HepG2 (cell line): ENCODE measurements at regions not wholly inside any gene's neighbourhood (a gene's known extent, or its start where the extent isn't known, plus 50 kb on each side); places are given as distances from the start of the nearest gene placed in this dataset.

Experiments
- ATAC-seq: fragments of 200-7000 bp; cut with Tn5 transposase; 3 replicates; pipeline ENCODE4 v1.9.1; 2020; ENCODE audit warnings: mild to moderate bottlenecking, moderate library complexity
- BruUV-seq: library from RNA; stranded (reverse); fragments of 400-500 nt; replicated peaks from 2 replicates; lab custom pipeline; 2021; lab: Mats Ljungman, UMichigan
- CTCF ChIA-PET: fragments of 300-600 bp; formaldehyde crosslinking; extraction: SDS; loops from one replicate; lab custom pipeline; 2021; ENCODE audit warnings: low total read pairs, inconsistent platforms, low intra/inter-chr PET ratio; lab: Yijun Ruan, JAX
- POLR2A ChIA-PET: fragments of 350-600 bp; sonication (Branson Sonifier 250); formaldehyde crosslinking; loops from one replicate; lab custom pipeline; 2020; ENCODE audit warnings: antibody characterized with exemption, inconsistent platforms; lab: Yijun Ruan, JAX
- DNase-seq: peaks from one replicate; pipeline ENCODE4 v3.0.0-alpha.2; 2015; ENCODE audit warnings: low spot score
- FAIRE-seq: peaks from 3 replicates; lab custom pipeline; 2011; peaks lifted over from hg19 to GRCh38; lab: Jason Lieb, UNC
- H2AFZ ChIP-seq: one replicate; pipeline ENCODE4 v1.6.1; 2011; ENCODE audit warnings: low read length, inconsistent platforms
- H3K27ac ChIP-seq: fragments of 300-600 bp; 3 replicates; pipeline ENCODE4 v1.8.0; 2011; ENCODE audit warnings: mixed run types, mild to moderate bottlenecking, mixed read lengths, low read length, inconsistent platforms; ENCODE audit not compliant: insufficient read depth; ENCODE audit errors: extremely low read length
- H3K27me3 ChIP-seq, 2 experiments: fragments of 200-600 bp in 1 of 2; 2 replicates in 1 of 2; 3 replicates in 1 of 2; pipeline versions ENCODE4 v1.6.0 to v1.8.0; 2011; ENCODE audit warnings: low read length in 2 of 2, mild to moderate bottlenecking in 2 of 2, moderate library complexity in 2 of 2, inconsistent platforms in 1 of 2; ENCODE audit not compliant: insufficient read depth in 2 of 2, control insufficient read depth in 1 of 2
- H3K36me3 ChIP-seq, 2 experiments: fragments of 200-600 bp in 1 of 2; replicated peaks in 1 of 2; 2 replicates in 1 of 2; 3 replicates in 1 of 2; pipeline versions ENCODE4 v1.5.1 to v1.8.0; 2011; ENCODE audit warnings: low read length in 2 of 2, inconsistent platforms in 1 of 2; ENCODE audit not compliant: insufficient read depth in 2 of 2, control insufficient read depth in 1 of 2
- H3K4me1 ChIP-seq: 2 replicates; pipeline ENCODE4 v1.5.1; 2012; ENCODE audit warnings: low read length, inconsistent platforms; ENCODE audit not compliant: insufficient read depth
- H3K4me2 ChIP-seq: 2 replicates; pipeline ENCODE4 v1.6.0; 2011; ENCODE audit warnings: low read depth, low read length, inconsistent platforms
- H3K4me3 ChIP-seq, 3 experiments: fragments of 200-600 bp in 1 of 3; sonication (generic), shearing (Covaris generic) in 1 of 3; replicated peaks in 1 of 3; 2 replicates each; pipeline ENCODE4 v1.5.1; 2011 to 2016; ENCODE audit warnings: low read length in 3 of 3, inconsistent platforms in 2 of 3, low read depth in 2 of 3, mild to moderate bottlenecking in 2 of 3, control low read depth in 1 of 3, mixed read lengths in 1 of 3; ENCODE audit not compliant: insufficient read depth in 1 of 3
- H3K79me2 ChIP-seq: one replicate; pipeline ENCODE4 v1.6.1; 2011; ENCODE audit warnings: low read length, inconsistent platforms; ENCODE audit not compliant: insufficient read depth
- H3K9ac ChIP-seq: 2 replicates; pipeline ENCODE4 v1.6.0; 2011; ENCODE audit warnings: mild to moderate bottlenecking, low read depth, low read length, inconsistent platforms; ENCODE audit not compliant: insufficient read depth
- H3K9me3 ChIP-seq: 2 replicates; pipeline ENCODE4 v1.5.1; 2012; ENCODE audit warnings: mild to moderate bottlenecking, low read length
- H4K20me1 ChIP-seq: 2 replicates; pipeline ENCODE4 v1.6.0; 2011; ENCODE audit warnings: inconsistent platforms, mild to moderate bottlenecking, low read length, moderate library complexity; ENCODE audit not compliant: insufficient read depth
- CHD4 ChIP-seq: fragments of 200-600 bp; sonication (generic); IDR thresholded peaks from 2 replicates; pipeline ENCODE4 v1.7.0; 2017; ENCODE audit warnings: mild to moderate bottlenecking, low read length, borderline replicate concordance
- KAT7 ChIP-seq: IDR thresholded peaks from 2 replicates; pipeline ENCODE4 v1.6.1; 2018; ENCODE audit warnings: borderline replicate concordance, missing compliant biosample characterization
- NR2F2 ChIP-seq: IDR thresholded peaks from 2 replicates; pipeline ENCODE4 v1.6.1; 2012; ENCODE audit warnings: low read depth, inconsistent platforms, borderline replicate concordance
- SIN3B ChIP-seq: fragments of 150-350 bp; IDR thresholded peaks from 2 replicates; pipeline ENCODE4 v1.6.1; 2014; ENCODE audit warnings: low read length
- WGBS: methylation state at CpG from one replicate; pipeline ENCODE4 v1.1.6; 2017; ENCODE audit warnings: low lambda C conversion rate; 5-methylcytosine and 5-hydroxymethylcytosine counted together
- in situ Hi-C: cut with HindIII; loops from 2 replicates; pipeline ENCODE4 v1.10.0; 2017; ENCODE audit warnings: low pct_unique_long_range_greater_than_20kb; ENCODE audit not compliant: extremely low pct_ligation_motif_present
- intact Hi-C: fragments of 100-400 bp; cut with micrococcal nuclease; formaldehyde crosslinking; loops from one replicate; pipeline ENCODE4 v1.10.0; 2022; ENCODE audit not compliant: unreplicated experiment
- TF ChIP-seq, protein P1 (sequence below): sonication (generic); formaldehyde crosslinking; conservative IDR thresholded peaks from 2 replicates; pipeline ENCODE4 v1.5.0; 2020; ENCODE audit warnings: missing genetic modification reagents
- TF ChIP-seq, protein P2 (sequence below): sonication (generic); formaldehyde crosslinking; IDR thresholded peaks from 2 replicates; pipeline ENCODE4 v1.5.0; 2020; ENCODE audit warnings: missing genetic modification reagents, mild to moderate bottlenecking, borderline replicate concordance
- TF ChIP-seq, protein P3 (sequence below): sonication (generic); formaldehyde crosslinking; IDR thresholded peaks from 2 replicates; pipeline ENCODE4 v1.8.0; 2022; ENCODE audit warnings: missing genetic modification reagents, mild to moderate bottlenecking, inconsistent platforms, borderline replicate concordance

DNA sequence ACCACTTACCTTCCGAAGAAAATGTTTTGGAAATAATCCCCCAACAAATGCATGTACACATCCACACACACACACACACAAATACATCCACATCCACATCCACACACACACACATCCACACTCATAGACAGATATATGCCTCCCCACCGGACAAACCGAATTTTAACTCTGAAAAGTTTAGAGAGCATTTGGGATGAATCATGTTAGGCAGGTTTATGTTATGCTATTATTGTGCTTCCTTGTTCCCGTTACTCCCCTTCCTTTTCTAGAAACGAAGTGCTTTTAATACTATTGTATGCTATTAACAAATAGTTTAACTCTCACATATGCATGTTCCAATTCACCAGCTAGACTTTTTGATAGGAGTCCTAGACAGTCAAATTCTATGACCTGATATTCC, 91.5 kb downstream of the FAS start:
- H3K4me1 ChIP-seq, result no peaks in the 10 kb centered on the region
- H3K4me3 ChIP-seq, result no peak overlapping the region
- BruUV-seq, result no TSS peak
- 2% methylated on average over 5 of the region's 5 CpGs for WGBS
- ATAC-seq, result no peak
- no peak overlapping the region for H3K9ac ChIP-seq
- ChIA-PET CTCF (no interaction called here), POLR2A (no interaction called here)
- H3K79me2 ChIP-seq, result no peaks in the 10 kb centered on the region
- no peak overlapping the region for H3K4me2 ChIP-seq
- no peak overlapping the region for H3K27ac ChIP-seq
- TF ChIP-seq NR2F2, result no peak
- no peaks in the 10 kb centered on the region for H4K20me1 ChIP-seq
- in situ Hi-C loops (no loop called here), intact Hi-C loops (no loop called here)
- H3K36me3 ChIP-seq, result no peaks in the 10 kb centered on the region
- no peak overlapping the region for H2AFZ ChIP-seq
- no peaks in the 10 kb centered on the region for H3K9me3 ChIP-seq
- no peak for DNase-seq
- no peak for FAIRE-seq
- H3K27me3 ChIP-seq, result peaks cover 0 to 1% of the 10 kb centered on the region in 2 experiments; a peak in 1 of 5 replicates

DNA sequence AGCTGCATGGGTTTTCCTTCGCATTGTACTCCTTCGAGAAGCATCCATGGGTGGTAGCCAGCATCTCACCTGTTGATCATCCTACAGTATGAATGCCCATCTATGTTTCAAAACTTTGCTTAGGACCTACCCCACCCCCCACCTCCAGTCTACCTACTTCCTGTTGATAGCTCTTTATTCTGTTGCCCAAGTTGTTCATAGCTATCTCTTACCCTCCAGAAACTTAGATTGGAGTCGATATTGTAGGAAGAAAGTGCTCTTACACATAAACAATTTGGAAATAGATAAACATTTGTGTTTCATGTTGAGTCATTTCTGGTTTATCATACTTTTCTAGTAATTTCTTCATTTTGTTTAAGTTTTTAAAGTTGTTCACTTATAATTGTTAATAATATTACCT, 90.1 kb downstream of the FAS start:
- no peaks in the 10 kb centered on the region for H4K20me1 ChIP-seq
- intact Hi-C loops (no loop called here), in situ Hi-C loops (no loop called here)
- no peak overlapping the region for H2AFZ ChIP-seq
- ChIA-PET CTCF (no interaction called here), POLR2A (no interaction called here)
- no peak overlapping the region for H3K4me2 ChIP-seq
- TF ChIP-seq, protein P1, sequence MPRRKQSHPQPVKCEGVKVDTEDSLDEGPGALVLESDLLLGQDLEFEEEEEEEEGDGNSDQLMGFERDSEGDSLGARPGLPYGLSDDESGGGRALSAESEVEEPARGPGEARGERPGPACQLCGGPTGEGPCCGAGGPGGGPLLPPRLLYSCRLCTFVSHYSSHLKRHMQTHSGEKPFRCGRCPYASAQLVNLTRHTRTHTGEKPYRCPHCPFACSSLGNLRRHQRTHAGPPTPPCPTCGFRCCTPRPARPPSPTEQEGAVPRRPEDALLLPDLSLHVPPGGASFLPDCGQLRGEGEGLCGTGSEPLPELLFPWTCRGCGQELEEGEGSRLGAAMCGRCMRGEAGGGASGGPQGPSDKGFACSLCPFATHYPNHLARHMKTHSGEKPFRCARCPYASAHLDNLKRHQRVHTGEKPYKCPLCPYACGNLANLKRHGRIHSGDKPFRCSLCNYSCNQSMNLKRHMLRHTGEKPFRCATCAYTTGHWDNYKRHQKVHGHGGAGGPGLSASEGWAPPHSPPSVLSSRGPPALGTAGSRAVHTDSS, result no peak
- TF ChIP-seq, protein P2, sequence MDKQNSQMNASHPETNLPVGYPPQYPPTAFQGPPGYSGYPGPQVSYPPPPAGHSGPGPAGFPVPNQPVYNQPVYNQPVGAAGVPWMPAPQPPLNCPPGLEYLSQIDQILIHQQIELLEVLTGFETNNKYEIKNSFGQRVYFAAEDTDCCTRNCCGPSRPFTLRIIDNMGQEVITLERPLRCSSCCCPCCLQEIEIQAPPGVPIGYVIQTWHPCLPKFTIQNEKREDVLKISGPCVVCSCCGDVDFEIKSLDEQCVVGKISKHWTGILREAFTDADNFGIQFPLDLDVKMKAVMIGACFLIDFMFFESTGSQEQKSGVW (CRISPR knock-in tag), result no peak
- no peak for TF ChIP-seq SIN3B
- TF ChIP-seq, protein P3, sequence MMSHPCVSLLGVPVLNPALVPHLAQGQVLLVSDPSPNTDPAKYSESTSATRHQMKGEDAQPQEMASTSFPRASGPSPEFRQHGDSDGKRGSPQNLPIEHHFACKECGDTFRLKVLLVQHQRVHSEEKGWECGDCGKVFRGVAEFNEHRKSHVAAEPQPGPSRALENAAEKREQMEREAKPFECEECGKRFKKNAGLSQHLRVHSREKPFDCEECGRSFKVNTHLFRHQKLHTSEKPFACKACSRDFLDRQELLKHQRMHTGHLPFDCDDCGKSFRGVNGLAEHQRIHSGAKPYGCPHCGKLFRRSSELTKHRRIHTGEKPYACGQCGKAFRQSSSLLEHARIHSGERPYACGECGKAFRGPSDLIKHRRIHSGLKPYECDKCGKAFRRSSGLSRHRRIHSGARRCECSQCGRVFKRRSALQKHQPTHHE (CRISPR knock-in tag), result no peak
- TF ChIP-seq CHD4, result no peak
- TF ChIP-seq KAT7 (CRISPR knock-in tag), result no peak
- DNase-seq, result no peak
- H3K4me1 ChIP-seq, result no peaks in the 10 kb centered on the region
- H3K79me2 ChIP-seq, result no peaks in the 10 kb centered on the region
- no peak for ATAC-seq
- no peak overlapping the region for H3K9ac ChIP-seq
- no peaks in the 10 kb centered on the region for H3K36me3 ChIP-seq
- H3K27me3 ChIP-seq, result peaks cover 0 to 1% of the 10 kb centered on the region in 2 experiments; a peak in 1 of 5 replicates
- no peak for FAIRE-seq
- H3K27ac ChIP-seq, result no peak overlapping the region
- no peak overlapping the region for H3K4me3 ChIP-seq
- no peaks in the 10 kb centered on the region for H3K9me3 ChIP-seq
- WGBS, result 34% methylated on average over 3 of the region's 3 CpGs
- BruUV-seq, result no TSS peak
